ENCODE measurements at regions not wholly inside any gene's neighbourhood (a gene's known extent, or its start where the extent isn't known, plus 50 kb on each side); places are given as distances from the start of the nearest gene placed in this dataset.

- Mint-ChIP-seq H3K27ac (no peak overlapping the region), H3K4me3 (no peak overlapping the region), H3K9me3 (no peaks in the 10 kb centered on the region), H3K27me3 (ENCODE audit: insufficient read depth, low read depth) (peaks cover 6% of the 10 kb centered on the region), H3K36me3 (no peaks in the 10 kb centered on the region), H3K4me1 (peaks cover 8% of the 10 kb centered on the region)
- no peak overlapping the region for H3K9ac ChIP-seq
- H3K9me3 ChIP-seq (ENCODE audit: low read depth), result no peaks in the 10 kb centered on the region
- no peak for DNase-seq (ENCODE audit: low spot score)
- H4K20me1 ChIP-seq (ENCODE audit: low read depth), result no peaks in the 10 kb centered on the region
- no peaks in the 10 kb centered on the region for H3K4me1 ChIP-seq
- no peak overlapping the region for H3K4me3 ChIP-seq
- no peak overlapping the region for H2AFZ ChIP-seq (replicated peaks)
- H3K27me3 ChIP-seq, result no peaks in the 10 kb centered on the region
- no peaks in the 10 kb centered on the region for H3F3A ChIP-seq (ENCODE audit: low read depth)
- TF ChIP-seq CTCF (IDR thresholded peaks at IDR 0.05) (no peak), EZH2phosphoT487 (IDR thresholded peaks at IDR 0.05) (no peak)
- no peaks in the 10 kb centered on the region for H3K79me2 ChIP-seq (ENCODE audit: low read depth)
- no peak overlapping the region for H3K4me2 ChIP-seq
- H3K36me3 ChIP-seq, result no peaks in the 10 kb centered on the region
- H3K27ac ChIP-seq, result no peak overlapping the region
Measured at GRCh38 chr10:42975558-42976340, 101.1 kb upstream of the RET start.

- Histone ChIP-seq H3K9me3 (ENCODE audit: low read depth) (no peaks in the 10 kb centered on the region), H3K36me3 (no peaks in the 10 kb centered on the region), H3F3A (ENCODE audit: low read depth) (no peaks in the 10 kb centered on the region), H3K79me2 (ENCODE audit: low read depth) (no peaks in the 10 kb centered on the region), H3K4me2 (no peak overlapping the region), H3K4me3 (no peak overlapping the region), H3K4me1 (no peaks in the 10 kb centered on the region), H3K9ac (no peak overlapping the region), H4K20me1 (ENCODE audit: low read depth) (no peaks in the 10 kb centered on the region), H3K27ac (no peak overlapping the region), H3K27me3 (no peaks in the 10 kb centered on the region), H2AFZ (replicated peaks) (no peak overlapping the region)
- peaks cover 6% of the 10 kb centered on the region for H3K27me3 Mint-ChIP-seq (ENCODE audit: insufficient read depth, low read depth)
- peaks cover 8% of the 10 kb centered on the region for H3K4me1 Mint-ChIP-seq
- no peak for DNase-seq (ENCODE audit: low spot score)
- H3K36me3 Mint-ChIP-seq, result no peaks in the 10 kb centered on the region
- H3K27ac Mint-ChIP-seq, result no peak overlapping the region
- TF ChIP-seq EZH2 (IDR thresholded peaks at IDR 0.05) (no peak), CTCF (IDR thresholded peaks at IDR 0.05) (no peak), EZH2phosphoT487 (IDR thresholded peaks at IDR 0.05) (no peak)
- no peaks in the 10 kb centered on the region for H3K9me3 Mint-ChIP-seq
- no peak overlapping the region for H3K4me3 Mint-ChIP-seq
Measured at GRCh38 chr10:42976351-42977031, 100.4 kb upstream of the RET start.

- Histone ChIP-seq H3K4me2 (no peak overlapping the region), H3K36me3 (no peaks in the 10 kb centered on the region), H3K4me1 (no peaks in the 10 kb centered on the region), H3K27me3 (no peaks in the 10 kb centered on the region), H3K9me3 (ENCODE audit: low read depth) (no peaks in the 10 kb centered on the region), H3K9ac (no peak overlapping the region), H3K79me2 (ENCODE audit: low read depth) (no peaks in the 10 kb centered on the region), H2AFZ (replicated peaks) (no peak overlapping the region), H3F3A (ENCODE audit: low read depth) (no peaks in the 10 kb centered on the region), H3K27ac (no peak overlapping the region), H3K4me3 (no peak overlapping the region), H4K20me1 (ENCODE audit: low read depth) (no peaks in the 10 kb centered on the region)
- no peaks in the 10 kb centered on the region for H3K36me3 Mint-ChIP-seq
- no peak for DNase-seq (ENCODE audit: low spot score)
- H3K27ac Mint-ChIP-seq, result no peak overlapping the region
- peaks cover 8% of the 10 kb centered on the region for H3K4me1 Mint-ChIP-seq
- peaks cover 8% of the 10 kb centered on the region for H3K27me3 Mint-ChIP-seq (ENCODE audit: insufficient read depth, low read depth)
- H3K4me3 Mint-ChIP-seq, result no peak overlapping the region
- TF ChIP-seq CTCF (IDR thresholded peaks at IDR 0.05) (no peak), EZH2 (IDR thresholded peaks at IDR 0.05) (no peak), EZH2phosphoT487 (IDR thresholded peaks at IDR 0.05) (no peak)
- H3K9me3 Mint-ChIP-seq, result no peaks in the 10 kb centered on the region
Measured at GRCh38 chr10:42977032-42977416, 99.8 kb upstream of the RET start.
